ENCODE measurements at regions not wholly inside any gene's neighbourhood (a gene's known extent, or its start where the extent isn't known, plus 50 kb on each side); places are given as distances from the start of the nearest gene placed in this dataset.

- TF ChIP-seq CTCF (IDR thresholded peaks at IDR 0.05; ENCODE audit: insufficient read depth, low read depth, low read length) = no peak
- no peak for TF ChIP-seq EZH2 (IDR thresholded peaks at IDR 0.05; ENCODE audit: insufficient read depth, low read length)
Observed at GRCh38 chr21:33171616-33172169, 58.0 kb upstream of the IFNAR2 start.
